ENCODE measurements at regions not wholly inside any gene's neighbourhood (a gene's known extent, or its start where the extent isn't known, plus 50 kb on each side); places are given as distances from the start of the nearest gene placed in this dataset.
"Not testable (repeated sequence)": the region's sequence is repeated elsewhere in the genome, so short reads cannot be mapped to it uniquely, and the experiment has no call there.

DNA sequence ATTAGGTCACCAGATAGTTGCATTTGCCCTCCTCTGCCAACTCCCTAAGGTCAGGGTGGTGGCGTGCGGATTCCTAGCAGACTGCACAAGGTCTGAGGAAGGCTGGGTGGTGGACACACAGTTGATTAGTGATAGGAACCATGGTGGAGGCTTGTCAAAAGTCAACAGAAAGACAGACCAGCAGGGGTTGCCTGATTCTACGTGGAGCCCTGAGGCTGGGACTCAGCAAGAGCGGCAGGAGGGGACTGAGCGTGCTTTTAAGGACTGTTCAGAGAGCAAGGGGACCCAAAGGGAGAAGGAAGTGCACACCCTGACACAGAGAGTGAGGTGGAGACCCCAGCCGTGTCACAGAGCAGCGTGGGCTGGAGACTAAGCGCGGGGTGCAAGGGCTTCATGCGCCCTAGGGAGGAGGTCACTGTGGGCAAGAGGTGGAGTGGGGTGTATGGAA is 513.2 kb downstream of the RNF144A start:
- DNase-seq (ENCODE audit: low read depth), result no peak

DNA sequence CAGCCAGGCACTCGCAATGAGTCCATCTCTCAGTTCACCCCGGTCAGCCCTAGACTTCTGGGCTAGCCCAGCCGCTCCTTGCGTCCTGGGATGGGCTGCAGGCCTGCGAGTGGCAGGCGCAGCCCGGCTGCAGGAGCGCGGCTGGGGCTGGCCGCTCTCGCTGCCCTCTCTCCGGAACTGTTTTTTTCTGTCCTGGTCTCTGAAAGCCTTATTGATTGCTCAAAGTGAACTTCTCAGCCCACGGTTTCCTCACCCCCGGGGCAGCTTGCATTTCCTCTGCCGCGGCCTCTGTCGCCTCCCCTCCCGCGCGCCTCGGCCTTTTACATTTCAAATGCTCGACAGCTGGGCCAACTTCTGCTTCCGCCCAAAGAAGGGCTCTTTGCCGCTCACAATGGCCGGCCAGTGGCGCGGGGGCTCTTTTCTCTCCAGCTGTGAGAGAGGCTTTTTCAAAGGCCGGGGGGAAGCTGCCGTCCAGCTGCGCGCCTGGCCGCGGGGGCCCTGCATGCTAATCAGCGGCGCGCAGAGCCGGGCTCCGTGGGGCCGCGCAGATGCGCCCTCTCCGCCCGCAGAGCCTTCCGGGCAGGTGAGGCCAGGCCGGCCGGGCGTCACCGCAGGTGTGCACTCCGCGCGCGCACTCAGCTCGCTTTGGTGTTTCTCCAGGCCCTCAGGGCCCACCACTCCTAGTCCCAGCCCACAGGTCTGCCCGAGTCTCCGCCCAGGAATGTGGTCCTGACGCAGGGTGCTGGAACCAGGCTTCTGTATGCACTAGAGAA is 513.8 kb downstream of the RNF144A start:
- no peak for DNase-seq (ENCODE audit: low read depth)

DNA sequence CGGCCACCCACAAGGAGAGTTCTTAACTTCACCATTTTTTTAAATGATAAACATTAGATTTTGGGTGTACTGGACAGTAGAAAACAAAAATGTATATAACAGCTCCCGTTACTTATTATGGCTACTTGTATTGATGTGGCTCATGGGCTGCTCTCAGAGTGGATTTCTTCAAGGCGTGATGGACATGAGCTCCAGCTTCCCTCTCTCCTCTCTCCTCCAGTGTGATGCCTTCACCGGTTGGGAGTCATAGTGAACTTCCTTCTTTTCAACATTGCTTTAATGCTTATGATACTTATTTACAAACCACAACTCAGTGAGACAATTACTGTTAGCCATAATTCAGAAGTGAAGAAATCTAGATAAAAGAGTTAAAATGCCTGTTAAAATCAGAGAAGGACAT is 515.2 kb downstream of the RNF144A start:
- DNase-seq (ENCODE audit: low read depth), result no peak

DNA sequence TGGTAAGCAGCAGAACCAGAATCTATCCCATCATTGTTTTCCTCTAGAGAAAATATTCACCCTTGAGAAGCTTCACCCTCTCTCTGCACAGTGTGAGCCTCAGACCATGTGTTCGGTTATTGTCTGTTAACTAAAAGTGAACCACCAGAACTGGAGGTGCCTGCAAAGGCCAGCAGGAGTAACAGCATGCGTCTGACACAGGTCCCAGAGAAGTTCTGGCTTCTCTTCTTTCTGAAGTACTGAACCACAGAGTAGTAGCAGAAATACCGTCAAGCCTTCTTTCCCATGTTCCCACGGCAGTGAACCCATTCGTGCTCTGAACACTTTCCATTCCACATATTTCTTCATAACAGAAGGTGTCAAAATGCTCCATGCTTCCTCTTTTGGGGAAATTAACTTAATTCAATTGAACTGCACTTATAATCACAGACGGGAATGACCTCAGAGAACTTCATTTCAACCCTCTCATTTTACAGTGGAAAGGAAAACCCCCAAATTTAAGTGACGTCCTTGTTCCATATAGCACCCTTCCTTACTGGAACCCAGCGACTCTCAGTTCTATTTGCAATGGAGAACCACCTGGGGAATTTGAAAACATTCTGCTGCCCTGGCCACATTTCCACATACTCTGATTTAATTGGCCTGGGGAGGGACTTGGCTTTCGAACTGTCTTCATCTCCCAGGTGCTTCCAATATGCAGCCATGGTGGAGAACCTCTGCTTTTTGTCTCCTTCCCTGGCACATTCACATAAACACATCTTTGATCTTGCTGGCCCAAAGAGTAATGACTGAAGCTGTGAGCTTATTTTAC is 519.1 kb downstream of the RNF144A start:
- DNase-seq (ENCODE audit: low read depth), result no peak

DNA sequence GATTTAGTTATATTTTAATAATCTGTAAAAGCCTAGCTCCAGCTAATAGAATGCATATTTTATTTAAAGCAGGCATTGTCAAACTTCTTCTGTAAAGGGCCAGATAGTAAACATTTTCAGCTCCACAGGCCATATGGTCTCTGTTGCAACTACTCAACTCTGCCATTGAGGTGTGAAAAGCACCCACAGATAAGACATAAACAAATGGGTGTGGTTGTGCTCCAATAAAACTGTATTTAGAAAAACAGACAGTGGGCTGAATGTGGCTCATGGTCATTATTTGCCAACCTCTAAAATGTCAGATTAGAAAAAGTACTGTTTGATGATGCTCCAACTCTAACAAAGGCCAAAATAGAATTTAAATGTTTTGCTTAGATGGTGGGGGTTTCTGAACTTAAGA is 519.9 kb downstream of the RNF144A start:
- no peak for DNase-seq (ENCODE audit: low read depth)

DNA sequence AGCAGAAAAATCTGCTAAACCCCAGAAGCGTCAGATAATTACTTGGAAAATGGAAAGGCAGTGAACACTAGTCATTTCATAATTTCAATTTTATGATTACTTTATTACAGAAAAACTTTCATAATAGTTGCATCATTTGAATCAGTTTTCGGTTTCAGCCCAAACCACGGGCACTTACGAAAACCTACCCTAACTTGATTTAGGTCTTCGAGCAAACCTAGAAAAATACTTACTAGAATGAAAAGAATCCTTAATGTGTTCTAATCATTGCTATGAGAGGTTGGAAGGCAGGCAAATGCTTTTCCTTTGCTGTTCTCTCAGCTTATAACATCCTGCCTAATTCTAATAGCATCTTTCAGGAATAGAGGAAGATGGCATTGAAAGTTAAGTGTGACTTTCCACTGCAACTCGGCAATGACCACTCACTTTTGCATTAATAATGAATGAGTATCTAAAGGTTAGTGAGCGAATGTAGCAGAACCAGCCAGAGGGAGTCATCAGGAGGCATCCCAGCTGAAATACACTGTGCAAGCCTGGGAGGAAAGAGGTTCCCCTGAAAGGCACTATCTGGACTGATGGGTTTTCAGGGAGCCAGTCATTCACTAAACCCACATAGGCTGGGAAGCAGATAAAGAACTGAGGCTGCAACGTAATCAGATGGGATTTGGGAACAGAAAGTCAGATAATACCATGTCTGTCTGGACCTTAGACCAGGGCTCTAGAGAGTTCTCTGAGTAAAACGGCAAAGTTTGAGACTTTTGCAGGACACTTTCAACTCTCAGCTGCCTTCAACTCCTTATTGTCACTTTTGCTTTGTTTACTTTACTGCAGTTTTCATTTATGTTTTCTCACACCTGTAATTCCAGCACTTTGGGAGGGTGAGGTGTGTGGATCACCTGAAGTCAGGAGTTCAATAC is 520.8 kb downstream of the RNF144A start:
- DNase-seq (ENCODE audit: low read depth), result no peak

DNA sequence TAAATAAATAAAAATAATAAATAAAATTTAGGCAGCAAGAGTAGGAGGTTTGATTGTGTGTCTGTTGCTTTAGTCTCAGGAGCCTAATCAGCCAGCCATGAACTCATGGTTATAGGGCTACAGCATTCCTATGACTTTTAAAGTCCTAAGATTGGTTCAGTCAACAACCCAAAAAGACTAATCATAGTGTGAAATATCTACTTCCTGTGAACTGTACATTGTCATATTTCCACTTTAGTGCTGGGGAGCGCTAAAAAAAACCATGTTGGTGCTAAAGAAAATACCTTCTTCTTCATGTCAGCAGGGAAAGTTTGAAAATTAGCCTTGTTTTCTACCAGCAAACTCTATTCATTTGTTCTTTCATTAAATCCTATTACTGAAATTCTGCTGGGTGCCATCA is 521.6 kb downstream of the RNF144A start:
- DNase-seq (ENCODE audit: low read depth), result no peak

DNA sequence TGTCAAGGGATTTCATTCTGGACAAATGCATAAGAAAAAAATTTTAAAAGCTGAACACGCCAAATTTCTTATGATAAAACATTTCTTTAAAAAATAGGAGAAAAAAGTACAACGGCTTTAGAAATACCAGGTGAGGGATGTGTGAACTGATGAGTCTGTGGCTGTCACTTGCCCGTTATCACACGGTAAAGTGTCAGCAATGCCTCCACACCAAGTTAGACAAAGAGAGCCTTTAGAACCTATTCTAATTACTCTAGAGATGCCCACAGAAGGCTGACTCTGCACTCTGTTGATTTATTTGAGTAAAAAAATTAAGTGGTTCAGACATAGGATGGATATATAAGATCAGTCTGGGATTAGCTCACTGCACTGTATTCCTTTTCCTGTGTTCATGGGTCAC is 523.8 kb downstream of the RNF144A start:
- no peak for DNase-seq (ENCODE audit: low read depth)

DNA sequence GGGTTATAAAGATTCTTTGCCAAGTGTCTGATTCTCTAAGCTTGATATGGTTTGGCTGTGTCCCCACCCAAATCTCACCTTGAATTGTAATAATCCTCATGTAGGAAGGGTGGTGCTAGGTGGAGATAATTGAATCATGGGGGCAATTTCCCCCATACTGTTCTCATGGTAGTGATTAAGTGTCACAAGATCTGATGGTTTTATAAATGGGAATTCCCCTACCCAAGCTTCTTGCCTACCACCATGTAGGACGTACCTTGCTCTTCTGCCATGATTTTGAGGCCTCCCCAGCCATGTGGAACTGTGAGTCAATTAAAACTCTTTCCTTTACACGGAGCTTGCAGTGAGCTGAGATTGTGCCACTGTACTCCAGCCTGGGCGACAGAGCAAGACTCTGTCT is 524.6 kb downstream of the RNF144A start:
- not testable (repeated sequence) for DNase-seq (ENCODE audit: low read depth)

DNA sequence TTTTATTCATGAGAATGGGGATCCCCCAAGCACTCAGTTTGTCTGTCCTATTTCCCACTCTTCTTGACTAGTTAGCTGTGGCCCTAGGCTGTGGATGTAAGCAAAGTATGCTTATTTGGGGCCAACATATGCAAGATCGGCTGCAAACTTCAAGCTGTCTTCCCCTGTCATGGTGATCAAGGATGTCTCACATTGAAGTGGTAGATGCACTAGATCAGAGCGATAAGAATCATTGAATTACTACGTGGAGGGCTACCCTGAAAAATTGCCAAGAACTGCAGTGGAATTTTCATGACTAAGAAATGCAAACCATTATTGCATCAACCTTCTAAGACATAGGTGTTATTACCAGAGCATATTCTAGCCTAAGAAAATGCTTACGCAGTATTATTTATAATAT is 527.4 kb downstream of the RNF144A start:
- no peak for DNase-seq (ENCODE audit: low read depth)

DNA sequence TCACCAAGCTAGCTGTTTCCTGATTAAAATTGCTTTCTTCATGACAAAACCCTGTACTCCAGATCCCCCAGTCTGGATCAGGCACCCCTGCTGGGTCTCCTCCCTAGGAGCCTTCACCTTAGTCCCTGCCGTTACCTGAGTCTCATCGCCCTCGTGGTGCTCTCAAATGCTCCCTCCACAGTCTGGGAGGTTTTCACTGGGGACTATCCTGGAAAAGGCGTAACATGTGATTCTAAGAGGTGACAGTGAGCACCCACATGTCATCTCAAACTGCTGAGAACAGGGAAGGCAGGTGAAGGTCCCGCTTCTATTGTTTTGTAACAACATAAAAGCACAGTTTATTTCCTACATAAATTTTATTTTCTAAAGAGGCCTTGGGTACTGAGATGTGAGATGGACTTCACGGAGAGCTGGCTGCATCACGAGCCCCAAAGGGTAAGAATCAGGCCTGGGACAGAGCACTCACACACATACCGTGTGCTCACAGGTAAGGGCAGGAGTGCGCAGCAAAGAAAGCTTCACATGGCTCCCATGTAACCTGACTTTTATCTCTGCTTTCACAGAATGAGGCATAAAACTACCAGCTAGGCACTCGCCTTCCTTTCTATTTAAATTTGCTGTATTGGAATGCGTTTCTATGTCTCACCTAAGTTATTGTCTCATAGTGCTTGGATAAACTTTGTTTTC is 531.5 kb downstream of the RNF144A start:
- DNase-seq (ENCODE audit: low read depth), result no peak

DNA sequence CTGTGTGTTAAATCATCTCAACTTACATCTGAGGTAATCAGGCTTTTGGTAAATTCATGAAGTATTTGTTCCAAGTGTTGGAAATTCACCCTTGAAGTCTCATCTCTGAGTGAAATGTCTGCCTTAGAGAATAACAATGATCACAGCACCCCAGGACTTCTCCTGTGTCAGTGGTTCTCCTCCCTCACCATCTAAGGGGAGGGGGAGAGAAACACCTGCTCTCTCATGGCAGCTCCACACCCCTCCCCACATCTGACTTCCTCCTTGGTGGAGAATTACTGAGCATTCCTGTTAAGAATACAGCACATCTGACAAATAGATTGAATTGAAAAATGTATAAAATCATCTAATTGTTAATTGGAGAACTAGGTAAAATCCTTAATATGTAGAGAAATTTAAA is 532.1 kb downstream of the RNF144A start:
- no peak for DNase-seq (ENCODE audit: low read depth)

DNA sequence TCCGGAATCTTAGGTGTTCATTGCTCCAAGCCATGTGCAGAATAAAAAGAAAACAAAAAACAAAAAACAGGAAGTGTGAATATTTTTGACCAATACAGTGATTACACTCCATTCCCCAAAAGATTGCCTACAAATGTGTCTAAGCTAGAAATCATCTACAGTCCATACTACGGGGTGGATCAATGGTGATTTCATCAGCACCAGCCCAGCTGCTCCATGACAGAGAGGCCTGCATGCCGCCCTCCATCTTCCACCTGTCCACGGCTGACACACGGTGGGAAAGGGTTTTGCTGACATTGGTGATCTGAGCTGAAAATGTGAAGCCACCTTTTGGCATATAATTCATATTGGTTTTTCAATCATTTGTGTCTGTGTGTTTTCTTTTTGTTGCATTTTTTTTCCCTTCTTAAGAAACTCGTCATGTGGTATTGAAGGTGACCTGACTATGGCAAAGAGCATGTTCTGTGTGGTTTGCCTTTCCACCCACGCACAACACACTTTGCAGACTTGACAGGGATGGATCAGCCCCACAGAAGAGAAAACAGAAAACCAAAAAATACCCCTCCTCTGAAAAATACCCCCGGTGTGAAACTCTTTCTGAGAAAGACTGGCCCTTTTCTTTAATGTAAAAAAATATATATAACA is 533.1 kb downstream of the RNF144A start:
- DNase-seq (ENCODE audit: low read depth), result no peak

DNA sequence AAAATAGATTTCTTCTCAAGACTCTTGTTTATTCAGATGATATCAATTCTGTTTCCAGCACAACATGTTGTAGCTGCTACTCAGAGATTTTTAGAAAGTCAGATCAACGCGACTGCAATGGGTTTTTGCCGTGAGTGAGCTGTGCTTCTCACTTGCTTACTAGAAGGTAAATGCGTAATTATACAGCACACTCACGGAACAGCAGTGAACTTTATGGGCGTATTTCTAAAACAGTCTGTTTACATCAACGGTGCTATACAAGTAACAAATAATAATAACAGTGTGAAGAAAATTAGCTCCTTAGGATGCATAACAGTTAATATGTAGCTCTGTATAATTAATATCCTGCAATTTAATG is 533.6 kb downstream of the RNF144A start:
- no peak for DNase-seq (ENCODE audit: low read depth)

DNA sequence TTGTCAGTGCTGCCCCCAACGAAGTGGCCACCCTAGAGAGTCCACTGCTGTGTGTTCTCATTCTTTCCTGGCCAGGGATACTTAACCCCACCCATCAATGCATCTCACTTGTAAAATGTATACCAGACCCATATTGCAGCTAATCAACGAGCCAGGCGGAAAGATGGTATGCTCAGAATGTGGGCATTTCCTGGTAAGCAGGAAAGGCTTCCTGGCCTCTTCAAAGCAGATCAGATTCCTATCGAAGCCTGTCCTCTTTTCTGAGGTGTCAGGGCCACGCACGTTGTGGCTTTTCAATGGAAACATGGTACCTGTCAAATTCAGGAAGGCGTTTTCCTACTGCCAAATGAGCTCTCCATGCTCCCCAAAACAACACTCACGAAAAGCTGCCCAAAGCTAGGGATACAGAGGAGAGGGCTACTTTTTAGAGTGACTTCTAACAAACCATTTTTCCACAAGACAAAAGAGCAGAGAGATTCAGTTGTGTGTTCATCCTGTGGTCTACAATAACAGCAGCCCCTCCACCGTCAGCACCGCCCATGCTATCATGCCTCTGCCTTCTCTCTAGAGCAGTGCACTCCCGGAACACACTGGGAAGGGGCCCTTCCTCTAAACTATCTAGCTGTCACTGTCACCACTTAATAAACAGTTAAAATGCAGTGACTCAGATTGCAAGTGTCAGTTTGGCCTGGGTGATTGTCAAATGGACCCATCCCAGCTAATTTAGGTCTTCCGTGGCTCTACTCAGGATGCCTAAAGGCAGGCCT is 535.1 kb downstream of the RNF144A start:
- DNase-seq (ENCODE audit: low read depth), result no peak

DNA sequence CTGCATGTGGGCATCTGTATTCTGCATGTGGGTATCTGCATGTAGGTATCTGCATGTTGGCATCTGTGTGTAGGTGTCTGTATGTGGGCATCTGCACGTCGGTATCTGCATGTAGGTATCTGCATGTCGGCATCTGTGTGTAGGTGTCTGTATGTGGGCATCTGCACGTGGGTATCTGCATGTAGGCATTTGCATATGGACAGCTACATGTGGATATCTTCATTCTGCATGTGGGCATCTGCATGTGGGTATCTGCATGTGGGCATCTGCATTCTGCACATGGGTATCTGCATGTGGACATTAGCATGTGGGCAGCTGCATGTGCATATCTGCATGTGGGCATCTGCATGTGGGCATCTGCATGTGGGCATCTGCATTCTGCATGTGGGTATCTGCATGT is 537.4 kb downstream of the RNF144A start:
- DNase-seq (ENCODE audit: low read depth), result no peak

DNA sequence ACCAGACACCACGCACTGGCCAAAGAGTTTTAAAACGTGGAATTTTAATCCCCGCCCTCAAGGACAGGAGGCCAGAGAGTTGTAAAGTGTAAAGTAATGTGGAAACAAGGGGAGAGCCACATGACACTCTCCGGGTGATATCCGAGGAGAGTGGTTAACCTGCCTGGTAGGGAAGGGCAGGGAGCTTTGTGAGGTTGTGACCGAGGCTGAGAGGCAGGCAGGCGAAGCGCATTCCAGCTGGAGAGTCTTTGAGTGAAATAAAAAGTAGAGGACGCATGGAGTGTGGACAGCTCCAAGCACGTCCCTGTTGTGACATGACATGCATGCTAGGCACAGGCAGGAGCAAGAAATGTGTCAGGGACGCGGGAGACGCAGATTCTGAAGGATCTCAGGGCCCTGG is 539.5 kb downstream of the RNF144A start:
- DNase-seq (ENCODE audit: low read depth), result no peak

DNA sequence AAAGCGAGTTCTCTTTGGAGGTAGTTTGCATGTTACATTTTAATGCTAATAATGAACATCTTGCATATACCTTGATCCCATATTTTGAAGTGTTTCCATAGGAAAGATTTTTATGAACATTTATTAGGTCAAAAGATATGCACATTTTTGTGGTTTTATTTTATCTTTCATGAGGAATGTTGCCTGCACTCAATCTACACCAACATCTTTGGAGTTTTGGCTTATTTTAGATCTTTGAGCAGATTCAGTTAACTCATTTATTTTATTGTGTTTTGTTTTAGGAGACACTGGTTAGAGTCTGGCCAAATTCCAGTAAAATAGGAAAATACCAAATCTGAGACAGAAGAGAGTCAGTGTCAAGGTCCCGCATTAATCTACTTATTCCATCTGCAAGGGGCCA is 540.9 kb downstream of the RNF144A start:
- no peak for DNase-seq (ENCODE audit: low read depth)

DNA sequence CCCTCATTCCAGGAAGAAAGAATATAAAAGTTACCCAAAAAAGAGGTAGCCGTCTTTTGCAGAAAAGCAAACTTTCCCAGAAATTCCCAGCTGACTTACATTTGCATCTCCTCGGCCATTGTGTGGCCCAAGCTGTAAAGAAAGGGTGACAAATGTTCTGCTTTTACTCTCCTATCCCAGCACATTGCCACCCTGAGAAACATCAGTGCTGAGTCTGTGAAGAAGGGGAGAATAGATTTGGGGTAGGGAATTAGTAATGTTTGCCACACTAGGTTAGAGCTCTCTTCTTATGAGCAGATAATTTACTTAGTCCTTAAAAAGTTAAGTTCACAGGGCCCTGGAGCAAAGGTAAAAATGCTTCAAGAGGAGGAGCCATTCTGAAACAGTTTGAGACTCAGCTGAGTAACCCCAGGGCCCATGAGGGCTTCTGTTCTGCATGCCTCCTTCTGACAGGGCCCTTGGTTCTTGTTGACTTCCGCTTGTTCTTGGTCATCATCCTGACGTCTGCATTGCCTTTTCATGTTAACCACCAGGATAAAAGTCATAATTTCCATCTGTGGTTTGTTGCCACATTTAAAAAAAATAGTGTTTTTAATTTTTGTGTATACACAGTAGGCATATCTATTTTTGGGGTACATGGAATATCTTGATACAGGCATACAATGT is 550.7 kb downstream of the RNF144A start:
- no peak for DNase-seq (ENCODE audit: low read depth)

DNA sequence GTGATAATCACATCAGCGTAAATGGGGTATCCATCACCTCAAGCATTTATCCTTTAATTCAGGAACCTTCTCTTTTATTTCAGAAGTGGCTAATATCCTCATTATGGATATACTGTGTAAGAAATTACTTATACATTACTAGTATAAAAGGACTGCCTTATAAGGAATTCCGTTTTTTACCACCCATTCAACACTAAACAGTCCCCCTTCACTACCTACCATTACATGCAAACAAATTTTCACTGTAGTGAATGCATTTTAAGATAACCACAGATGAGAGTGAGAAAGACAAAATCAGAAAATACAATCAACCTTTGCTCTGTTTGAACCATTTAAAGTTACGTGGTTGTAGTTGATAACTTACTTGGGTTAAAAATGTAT is 551.2 kb downstream of the RNF144A start:
- DNase-seq (ENCODE audit: low read depth), result no peak
